Peyer's patch (tissue), 4 donors: ENCODE measurements at regions not wholly inside any gene's neighbourhood (a gene's known extent, or its start where the extent isn't known, plus 50 kb on each side); places are given as distances from the start of the nearest gene placed in this dataset.

Source experiments
- POLR2A ChIP-seq, 2 donors: fragments of 450-650 bp; IDR thresholded peaks; one replicate each; pipeline ENCODE4 v1.5.1; 2017; ENCODE audit warnings: antibody characterized with exemption in 2 of 2, mild to moderate bottlenecking in 2 of 2, moderate library complexity in 2 of 2
- TF ChIP-seq, protein P1 (sequence below), 6 experiments: fragments of 450-650 bp in 4 of 6; fragments of 200-600 bp in 2 of 6; sonication (generic) in 1 of 6; IDR thresholded peaks; one replicate each; pipeline ENCODE4 v1.5.1; 2017 to 2019; ENCODE audit warnings: antibody characterized with exemption in 6 of 6, mild to moderate bottlenecking in 3 of 6, moderate library complexity in 1 of 6

DNA sequence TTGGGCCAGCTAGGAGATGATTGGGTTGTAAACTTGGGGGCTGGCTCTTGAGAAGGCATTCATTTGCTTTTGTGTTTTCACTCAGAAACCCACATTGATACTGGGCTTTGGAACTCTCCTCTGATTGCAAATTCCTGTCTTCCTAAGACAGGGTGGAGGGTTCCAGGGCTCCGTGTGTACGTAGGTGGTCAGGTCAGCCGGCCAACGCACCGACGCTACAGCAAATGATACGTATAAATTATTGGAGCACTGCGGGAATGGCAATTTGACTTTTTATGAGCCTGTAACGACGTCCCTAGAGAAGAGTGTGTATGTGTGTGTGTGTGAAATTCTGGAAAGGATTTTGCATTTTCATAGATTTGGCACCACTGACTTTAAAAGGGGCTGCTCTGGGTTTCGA, 236.9 kb downstream of the SHOX start:
- TF ChIP-seq POLR2A (IDR thresholded peaks at IDR 0.05) = no peak
- TF ChIP-seq, protein P1, sequence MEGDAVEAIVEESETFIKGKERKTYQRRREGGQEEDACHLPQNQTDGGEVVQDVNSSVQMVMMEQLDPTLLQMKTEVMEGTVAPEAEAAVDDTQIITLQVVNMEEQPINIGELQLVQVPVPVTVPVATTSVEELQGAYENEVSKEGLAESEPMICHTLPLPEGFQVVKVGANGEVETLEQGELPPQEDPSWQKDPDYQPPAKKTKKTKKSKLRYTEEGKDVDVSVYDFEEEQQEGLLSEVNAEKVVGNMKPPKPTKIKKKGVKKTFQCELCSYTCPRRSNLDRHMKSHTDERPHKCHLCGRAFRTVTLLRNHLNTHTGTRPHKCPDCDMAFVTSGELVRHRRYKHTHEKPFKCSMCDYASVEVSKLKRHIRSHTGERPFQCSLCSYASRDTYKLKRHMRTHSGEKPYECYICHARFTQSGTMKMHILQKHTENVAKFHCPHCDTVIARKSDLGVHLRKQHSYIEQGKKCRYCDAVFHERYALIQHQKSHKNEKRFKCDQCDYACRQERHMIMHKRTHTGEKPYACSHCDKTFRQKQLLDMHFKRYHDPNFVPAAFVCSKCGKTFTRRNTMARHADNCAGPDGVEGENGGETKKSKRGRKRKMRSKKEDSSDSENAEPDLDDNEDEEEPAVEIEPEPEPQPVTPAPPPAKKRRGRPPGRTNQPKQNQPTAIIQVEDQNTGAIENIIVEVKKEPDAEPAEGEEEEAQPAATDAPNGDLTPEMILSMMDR (IDR thresholded peaks at IDR 0.05) = no peak
